Left hindlimb (tissue), 1 donor: ENCODE measurements at regions not wholly inside any gene's neighbourhood (a gene's known extent, or its start where the extent isn't known, plus 50 kb on each side); places are given as distances from the start of the nearest gene placed in this dataset.
"Not testable (repeated sequence)": the region's sequence is repeated elsewhere in the genome, so short reads cannot be mapped to it uniquely, and the experiment has no call there.

Experiments
- DNase-seq: peaks from one replicate; pipeline ENCODE4 v3.0.0-alpha.2; 2018

GRCh38 chr5:62196532-62196931 is 109.5 kb upstream of the KIF2A start:
- DNase-seq = not testable (repeated sequence)

DNA sequence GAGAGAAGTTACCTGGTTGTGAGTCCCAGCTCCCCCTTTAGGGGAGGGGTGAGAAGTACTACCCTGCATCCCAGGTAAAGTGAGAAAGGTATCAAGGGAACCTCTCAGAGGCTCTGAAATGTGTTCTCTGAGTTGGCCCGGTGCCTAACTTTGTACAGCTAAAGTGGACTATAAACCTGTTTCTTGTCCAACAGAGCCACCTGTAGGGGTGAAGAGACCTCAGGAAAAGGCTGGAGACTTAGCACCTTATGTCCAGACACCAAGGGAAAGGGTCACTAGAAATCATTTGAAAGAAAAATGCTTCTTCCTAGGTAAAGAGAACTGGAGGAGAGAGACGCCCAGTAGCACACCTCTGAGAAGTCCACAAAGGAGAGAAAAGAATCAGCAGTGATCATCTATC is 108.3 kb upstream of the KIF2A start:
- DNase-seq = no peak

GRCh38 chr5:62198421-62198820 is 107.6 kb upstream of the KIF2A start:
- DNase-seq = no peak

DNA sequence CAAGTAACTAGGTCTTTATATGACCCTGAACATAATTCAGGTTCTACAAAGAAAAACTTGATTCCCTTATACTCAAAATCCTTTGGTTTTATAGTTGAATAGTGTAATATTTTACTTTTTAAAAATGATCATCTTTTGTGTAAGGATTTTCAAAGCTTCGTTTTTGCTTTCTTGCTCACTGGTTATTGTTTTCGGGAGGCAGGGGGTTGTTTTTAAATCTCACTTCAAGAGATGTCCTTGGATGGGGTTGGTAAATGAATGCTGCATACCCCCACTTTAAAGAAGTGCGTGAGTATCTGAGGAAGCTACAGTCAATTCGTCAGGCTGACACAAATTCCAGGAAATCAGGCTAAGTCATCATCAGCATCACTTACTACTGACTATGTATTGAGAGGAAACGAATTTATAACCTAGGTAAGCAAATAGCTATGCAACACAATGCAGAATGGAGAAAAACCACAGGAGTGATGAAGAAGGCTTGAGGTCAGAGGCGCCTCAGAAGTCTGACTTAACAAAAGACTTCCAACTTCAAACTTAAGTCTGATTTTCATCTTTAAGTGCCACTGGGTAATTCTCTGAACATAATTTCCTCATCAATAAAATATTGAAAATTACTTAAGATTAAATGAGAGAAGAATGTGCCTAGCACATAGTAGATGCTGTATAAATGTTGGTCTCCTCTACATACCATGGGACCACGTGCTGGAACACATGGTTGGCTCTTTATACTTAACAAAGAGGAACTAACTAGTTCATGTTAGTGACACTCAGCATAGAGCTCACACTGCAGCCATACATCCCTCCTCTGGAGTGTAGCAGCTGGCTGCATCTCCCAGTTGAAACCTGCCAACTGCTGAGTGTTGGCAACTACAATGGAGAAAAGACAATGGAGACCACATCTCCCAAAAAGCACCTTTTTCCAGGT is 106.0 kb upstream of the KIF2A start:
- no peak for DNase-seq

DNA sequence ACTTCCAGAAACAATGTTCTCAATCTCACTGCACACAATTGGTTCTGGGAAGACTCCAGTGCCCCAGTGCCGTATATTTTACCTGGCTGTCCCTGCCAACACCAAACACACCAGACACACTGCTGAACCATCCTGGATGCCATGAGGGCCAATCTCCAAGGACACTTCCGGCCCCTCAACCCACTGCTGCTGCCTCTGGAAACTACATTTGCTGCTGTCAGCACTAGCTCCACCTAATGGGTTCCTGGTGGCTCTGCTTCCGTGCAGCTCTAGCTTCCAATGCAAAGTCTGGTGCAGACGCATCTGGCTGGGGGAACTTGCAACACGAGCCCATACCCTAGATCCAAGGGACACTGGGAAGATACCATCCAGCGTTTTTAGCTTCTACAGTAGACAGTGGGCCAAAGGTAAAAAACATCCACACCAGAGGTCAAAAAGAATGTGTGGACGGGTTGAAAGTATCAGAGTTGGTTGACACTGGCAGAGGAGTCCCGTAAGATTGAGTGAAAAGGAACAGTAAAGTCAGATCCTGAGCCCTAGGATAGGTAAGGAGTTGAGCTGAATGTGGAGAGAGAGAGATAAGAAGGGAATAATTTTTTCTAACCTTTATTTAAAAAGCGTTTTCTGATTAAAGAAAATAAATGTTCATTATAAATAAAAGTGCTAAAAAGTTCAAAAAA is 99.7 kb upstream of the KIF2A start:
- DNase-seq = no peak

DNA sequence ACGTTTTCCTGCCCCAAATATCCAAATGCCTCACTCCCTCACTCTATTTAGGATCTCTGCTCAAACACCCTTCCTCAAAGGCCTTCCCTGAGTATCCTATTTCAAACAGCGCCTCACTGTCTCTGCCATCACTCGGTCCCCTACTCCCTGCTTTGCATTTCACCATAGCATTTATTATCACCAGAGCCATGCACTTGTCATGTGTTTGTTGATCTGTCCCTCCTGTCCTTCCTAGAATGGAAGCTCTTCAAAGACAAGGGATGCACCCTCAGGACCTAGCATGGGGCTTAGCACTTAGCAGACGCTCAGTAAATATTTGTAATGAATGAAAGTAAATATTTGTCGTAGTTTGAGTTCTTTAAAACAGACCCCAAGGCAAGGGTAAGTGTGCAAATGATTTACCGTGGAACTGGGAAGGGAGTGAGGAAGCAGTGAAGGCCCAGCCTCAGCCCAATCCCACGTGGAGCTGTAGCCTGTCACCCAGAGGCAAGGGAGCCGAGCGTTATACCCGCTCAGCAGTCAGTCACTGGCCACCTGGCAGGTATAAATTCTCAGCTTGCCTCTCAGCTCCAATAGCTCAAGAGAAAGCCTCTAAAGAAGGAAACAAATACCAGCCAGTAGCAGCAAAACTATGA is 97.7 kb upstream of the KIF2A start:
- DNase-seq = no peak

GRCh38 chr5:62211405-62211804 is 94.6 kb upstream of the KIF2A start:
- no peak for DNase-seq

GRCh38 chr5:62212648-62213047 is 93.4 kb upstream of the KIF2A start:
- DNase-seq = no peak

- DNase-seq = no peak
Observed at GRCh38 chr5:62214701-62215100, 91.3 kb upstream of the KIF2A start.

DNA sequence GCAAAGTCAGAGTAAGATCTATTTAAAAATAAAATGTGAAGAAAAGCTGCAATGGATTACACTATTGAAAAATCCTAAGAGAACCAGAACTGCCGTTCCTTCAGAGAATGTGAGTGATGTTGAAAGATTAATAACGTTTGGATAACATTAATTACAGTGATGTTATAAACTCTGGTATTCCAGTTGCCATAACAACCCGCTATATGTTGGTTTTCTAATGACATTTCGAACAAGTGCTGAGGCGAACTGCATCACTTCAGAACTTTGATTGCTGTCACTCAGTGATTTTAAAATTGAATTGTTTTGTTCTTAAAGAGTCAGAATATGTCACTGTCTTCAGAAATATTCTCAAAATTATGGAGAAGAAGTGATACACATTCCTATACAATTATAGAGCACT is 89.4 kb upstream of the KIF2A start:
- DNase-seq = not testable (repeated sequence)

DNA sequence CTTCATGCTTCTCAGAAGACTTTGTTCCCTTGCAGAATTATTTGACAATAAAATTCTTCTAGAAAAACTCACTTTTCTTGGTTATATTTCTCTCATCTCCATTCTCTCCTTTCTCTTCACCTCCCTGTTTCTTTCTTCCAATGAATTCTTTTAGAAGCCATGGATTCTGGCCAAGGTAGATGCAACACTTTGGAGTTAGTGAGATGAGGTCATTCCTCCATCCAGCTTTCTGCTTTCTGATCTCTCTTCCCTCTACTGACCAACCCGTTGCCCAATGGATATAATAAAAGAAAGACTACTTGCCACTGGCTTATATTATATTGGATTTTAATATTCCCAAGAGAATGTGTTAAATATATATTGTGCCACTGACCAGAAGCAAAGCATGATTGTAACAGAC is 88.9 kb upstream of the KIF2A start:
- DNase-seq = not testable (repeated sequence)

DNA sequence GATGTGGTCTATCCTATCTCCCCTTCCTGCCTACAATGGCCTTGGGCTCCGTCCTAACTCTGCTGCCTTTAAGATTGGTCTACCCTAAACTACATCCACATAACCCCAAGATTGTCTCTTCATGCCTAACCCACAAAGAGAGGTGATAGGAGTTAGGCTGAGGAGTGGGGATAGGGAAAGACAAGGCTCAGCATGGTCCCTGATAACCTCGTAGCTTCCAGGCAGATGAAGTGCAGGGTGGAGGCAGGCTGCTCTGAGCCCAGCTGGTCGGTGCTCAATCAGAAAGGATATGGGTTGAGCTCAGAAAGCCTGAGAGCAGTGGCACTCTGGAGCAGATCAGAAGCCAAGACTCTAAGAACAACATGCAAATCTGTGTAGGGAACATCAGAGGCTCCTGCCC is 87.1 kb upstream of the KIF2A start:
- not testable (repeated sequence) for DNase-seq

- not testable (repeated sequence) for DNase-seq
Observed at GRCh38 chr5:62221881-62222280, 84.1 kb upstream of the KIF2A start.

GRCh38 chr5:62222305-62222704 is 83.7 kb upstream of the KIF2A start:
- not testable (repeated sequence) for DNase-seq

DNA sequence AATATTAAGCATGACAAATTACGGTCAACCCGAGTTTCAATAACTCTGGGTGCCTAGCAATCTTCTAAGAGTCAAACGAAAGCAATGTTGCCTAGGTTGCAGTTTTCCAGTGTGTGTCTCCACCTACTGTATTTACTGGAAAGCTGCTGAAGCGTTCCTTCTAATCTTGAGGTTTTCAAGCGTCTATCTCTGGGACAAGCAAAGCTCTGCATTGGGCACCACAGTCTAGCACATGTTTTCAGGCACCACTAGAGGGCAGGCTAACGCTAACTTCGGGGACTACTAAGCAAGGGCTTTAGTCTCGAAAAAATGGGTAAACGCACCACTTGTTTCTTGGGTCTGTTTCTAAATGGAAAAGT is 82.7 kb upstream of the KIF2A start:
- not testable (repeated sequence) for DNase-seq

DNA sequence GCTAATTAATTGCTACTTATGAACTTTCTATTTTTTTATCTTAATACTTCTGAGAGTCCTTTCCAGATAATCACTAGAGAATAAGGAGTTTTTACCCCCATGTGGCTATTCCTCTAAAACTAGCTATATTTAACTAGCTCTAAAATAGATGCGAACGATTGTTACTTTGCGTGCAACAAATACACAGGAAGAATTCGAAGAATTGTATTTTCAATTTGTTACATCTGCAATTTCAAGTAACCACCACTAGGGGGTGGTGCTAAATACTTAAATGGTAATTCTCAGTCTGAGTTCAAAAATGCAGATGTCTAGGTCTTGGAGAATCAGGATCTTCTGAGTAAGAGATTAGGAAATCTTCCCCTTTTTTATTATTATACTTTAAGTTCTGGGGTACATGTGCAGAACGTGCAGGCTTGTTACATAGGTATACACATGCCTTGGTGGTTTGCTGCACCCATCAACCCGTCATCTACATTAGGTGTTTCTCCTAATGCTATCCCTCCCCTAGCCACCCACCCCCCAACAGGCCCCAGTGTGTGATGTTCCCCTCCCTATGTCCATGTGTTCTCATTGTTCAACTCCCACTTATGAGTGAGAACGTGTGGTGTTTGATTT is 80.9 kb upstream of the KIF2A start:
- not testable (repeated sequence) for DNase-seq

GRCh38 chr5:62230876-62231388 is 75.1 kb upstream of the KIF2A start:
- DNase-seq = not testable (repeated sequence)

- DNase-seq = no peak
Observed at GRCh38 chr5:62231576-62231975, 74.4 kb upstream of the KIF2A start.

DNA sequence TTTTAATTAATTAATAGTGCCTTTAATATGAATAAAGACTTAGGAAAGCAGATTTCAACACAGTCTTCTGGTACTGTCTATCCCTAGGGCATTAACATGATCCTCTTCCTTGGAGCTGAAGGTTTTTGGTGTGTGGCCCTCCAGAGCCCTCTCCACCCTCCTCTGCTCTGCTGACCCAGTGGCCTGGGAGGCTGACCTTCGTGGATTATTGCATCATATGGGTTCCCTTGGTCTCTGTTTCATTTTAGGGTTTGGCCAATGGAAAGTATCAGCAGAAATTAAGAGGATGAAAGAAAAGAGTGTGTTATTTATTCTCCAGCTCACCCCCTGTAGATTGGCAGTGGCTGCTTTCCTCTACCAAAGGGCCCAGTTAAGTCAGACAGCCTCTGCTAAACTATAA is 73.8 kb upstream of the KIF2A start:
- DNase-seq = not testable (repeated sequence)

DNA sequence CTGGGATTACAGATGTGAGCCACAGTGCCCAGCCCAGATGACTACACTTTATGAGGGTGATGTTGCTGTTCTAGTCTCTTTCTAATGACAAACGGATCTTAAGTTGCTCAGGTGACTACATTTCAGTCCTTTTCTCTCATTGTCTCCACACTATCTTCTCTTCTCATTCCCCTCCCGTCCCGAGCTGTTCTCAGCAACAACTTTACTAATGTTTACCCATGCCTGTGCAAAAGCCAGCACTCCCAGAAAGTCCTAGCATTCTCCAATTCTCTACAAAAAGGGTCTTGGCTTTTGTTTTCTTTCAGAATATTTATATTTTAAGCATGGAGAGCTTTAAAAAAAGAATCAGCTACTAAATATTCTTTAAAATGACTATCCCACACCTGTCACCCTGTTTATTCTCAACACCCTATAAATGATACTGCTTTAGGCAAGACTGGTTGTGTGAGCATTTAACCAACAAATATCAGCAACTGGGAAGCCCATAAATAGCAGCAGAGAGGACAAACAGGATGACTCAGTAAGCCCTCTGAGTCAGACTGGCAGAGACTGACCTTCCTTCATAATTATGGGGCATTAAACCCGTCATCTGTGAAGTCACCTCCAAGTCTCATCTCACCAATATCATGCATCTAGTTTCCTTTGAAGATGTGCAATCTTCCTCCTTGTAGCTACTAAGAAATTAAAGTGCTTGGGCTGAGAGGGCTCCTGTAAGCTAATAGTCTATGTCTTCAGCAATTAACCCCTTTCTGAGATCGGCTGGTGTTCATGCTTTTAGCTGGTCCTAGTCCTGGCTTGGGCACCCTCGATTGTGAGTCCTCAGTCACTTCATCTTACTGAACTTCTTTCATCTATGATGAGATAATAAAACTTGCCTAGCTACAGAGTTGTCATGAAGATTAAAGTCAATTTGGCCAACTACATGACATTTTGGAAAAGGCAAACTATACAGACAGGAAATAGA is 72.6 kb upstream of the KIF2A start:
- DNase-seq = not testable (repeated sequence)

DNA sequence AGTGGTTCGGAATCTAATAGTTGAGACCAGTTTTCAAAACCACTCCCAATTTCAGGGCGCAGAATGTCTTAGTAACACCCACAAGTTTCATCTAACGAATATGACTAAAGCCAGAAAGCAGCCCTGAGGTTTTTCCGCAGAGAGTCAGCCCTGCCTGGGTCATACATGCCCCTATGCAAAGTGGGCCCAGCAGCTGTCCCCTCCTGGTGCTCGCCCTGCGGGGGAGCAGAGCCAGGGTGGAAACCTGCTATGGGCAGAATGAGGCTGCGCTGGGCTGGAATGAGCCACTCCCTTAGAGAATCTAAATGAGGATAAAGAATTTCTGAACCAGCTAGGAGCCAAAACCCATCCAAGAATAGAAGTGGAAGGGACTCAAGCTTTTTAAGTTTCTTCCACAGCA is 69.4 kb upstream of the KIF2A start:
- not testable (repeated sequence) for DNase-seq

- DNase-seq = not testable (repeated sequence)
Observed at GRCh38 chr5:62237944-62238343, 68.1 kb upstream of the KIF2A start.
